CD14-positive monocyte (primary cell): ENCODE measurements at regions not wholly inside any gene's neighbourhood (a gene's known extent, or its start where the extent isn't known, plus 50 kb on each side); places are given as distances from the start of the nearest gene placed in this dataset.

Source experiments
- DNase-seq, 3 donors: peaks; one replicate each; pipeline ENCODE4 v3.0.0-alpha.2; 2011 to 2022
- H2AFZ ChIP-seq: 2 replicates; pipeline ENCODE4 v1.6.0; 2012; ENCODE audit warnings: mild to moderate bottlenecking, low read depth, low read length, inconsistent platforms; ENCODE audit not compliant: insufficient read depth, poor library complexity, severe bottlenecking
- H3K27ac ChIP-seq, 2 donors: 1 replicate in 1 of 2; 2 replicates in 1 of 2; pipeline ENCODE4 v1.5.1; 2012 to 2013; ENCODE audit warnings: low read length in 2 of 2, control low read depth in 1 of 2, inconsistent platforms in 1 of 2, low read depth in 1 of 2, mild to moderate bottlenecking in 1 of 2
- H3K27me3 ChIP-seq, 2 donors: one replicate each; pipeline versions ENCODE4 v1.6.0 to v1.6.1; 2011 to 2013; ENCODE audit warnings: low read length in 2 of 2; ENCODE audit not compliant: control insufficient read depth in 2 of 2, insufficient read depth in 2 of 2
- H3K36me3 ChIP-seq, 2 donors: replicated peaks in 1 of 2; 1 replicate in 1 of 2; 2 replicates in 1 of 2; pipeline versions ENCODE4 v1.5.1 to v1.6.1; 2012 to 2013; ENCODE audit warnings: low read length in 2 of 2, control low read depth in 1 of 2, inconsistent platforms in 1 of 2, mild to moderate bottlenecking in 1 of 2; ENCODE audit not compliant: insufficient read depth in 2 of 2, control insufficient read depth in 1 of 2
- H3K4me1 ChIP-seq, 2 donors: 1 replicate in 1 of 2; 2 replicates in 1 of 2; pipeline versions ENCODE4 v1.5.1 to v1.6.1; 2012 to 2013; ENCODE audit warnings: low read length in 2 of 2, control low read depth in 1 of 2, inconsistent platforms in 1 of 2, mild to moderate bottlenecking in 1 of 2, moderate library complexity in 1 of 2; ENCODE audit not compliant: insufficient read depth in 2 of 2, control insufficient read depth in 1 of 2
- H3K4me2 ChIP-seq: replicated peaks from 2 replicates; pipeline ENCODE3; 2012; ENCODE audit warnings: low read length, moderate library complexity, mild to moderate bottlenecking; ENCODE audit not compliant: poor library complexity, severe bottlenecking; ENCODE audit errors: extremely low read depth
- H3K4me3 ChIP-seq, 3 experiments: fragments of 200-600 bp in 1 of 3; sonication (generic) in 1 of 3; replicated peaks in 1 of 3; 1 replicate in 2 of 3; 2 replicates in 1 of 3; pipeline ENCODE4 v1.5.1; 2011 to 2013; ENCODE audit warnings: low read length in 3 of 3, mild to moderate bottlenecking in 3 of 3, control low read depth in 2 of 3, low read depth in 2 of 3, inconsistent platforms in 1 of 3, moderate library complexity in 1 of 3
- H3K79me2 ChIP-seq: 2 replicates; pipeline ENCODE4 v1.6.0; 2012; ENCODE audit warnings: mild to moderate bottlenecking, control low read depth, inconsistent platforms, low read length, moderate library complexity; ENCODE audit not compliant: insufficient read depth
- H3K9ac ChIP-seq: 2 replicates; pipeline ENCODE4 v1.6.0; 2017; ENCODE audit warnings: low read length, mild to moderate bottlenecking; ENCODE audit not compliant: insufficient read depth, poor library complexity, severe bottlenecking
- H3K9me3 ChIP-seq, 2 donors: replicated peaks in 1 of 2; 1 replicate in 1 of 2; 2 replicates in 1 of 2; pipeline versions ENCODE4 v1.5.1 to v1.6.1; 2012 to 2013; ENCODE audit warnings: low read length in 2 of 2, control low read depth in 1 of 2; ENCODE audit not compliant: control insufficient read depth in 1 of 2, insufficient read depth in 1 of 2
- H4K20me1 ChIP-seq: 2 replicates; pipeline ENCODE4 v1.6.0; 2012; ENCODE audit warnings: mild to moderate bottlenecking, low read length, control low read depth, moderate library complexity; ENCODE audit not compliant: insufficient read depth
- H3K27ac Mint-ChIP-seq, 7 donors: one replicate each; pipeline ENCODE4 v1.8.0; 2020; ENCODE audit warnings: mild to moderate bottlenecking in 7 of 7, mixed read lengths in 7 of 7, moderate library complexity in 6 of 7, inconsistent platforms in 2 of 7
- H3K27me3 Mint-ChIP-seq, 3 donors: one replicate each; pipeline ENCODE4 v1.8.0; 2021 to 2022; ENCODE audit warnings: low read depth in 3 of 3, mild to moderate bottlenecking in 3 of 3, mixed read lengths in 3 of 3, moderate library complexity in 3 of 3, inconsistent platforms in 1 of 3
- H3K36me3 Mint-ChIP-seq, 2 donors: one replicate each; pipeline ENCODE4 v1.8.0; 2020; ENCODE audit warnings: mixed read lengths in 2 of 2, inconsistent platforms in 1 of 2, mild to moderate bottlenecking in 1 of 2
- H3K4me1 Mint-ChIP-seq: one replicate; pipeline ENCODE4 v1.8.0; 2020; ENCODE audit warnings: mild to moderate bottlenecking, mixed read lengths
- H3K4me3 Mint-ChIP-seq, 2 donors: one replicate each; pipeline ENCODE4 v1.8.0; 2020; ENCODE audit warnings: mild to moderate bottlenecking in 2 of 2, mixed read lengths in 2 of 2, moderate library complexity in 1 of 2
- H3K9me3 Mint-ChIP-seq, 7 donors: one replicate each; pipeline ENCODE4 v1.8.0; 2020 to 2022; ENCODE audit warnings: mixed read lengths in 7 of 7, mild to moderate bottlenecking in 6 of 7, moderate library complexity in 6 of 7, inconsistent platforms in 2 of 7
- WGBS: methylation state at CpG from one replicate; pipeline ENCODE4 v1.1.5; 2013; ENCODE audit warnings: missing lambda C conversion rate; ENCODE audit not compliant: insufficient coverage; 5-methylcytosine and 5-hydroxymethylcytosine counted together
- intact Hi-C, 2 donors: fragments of 100-400 bp; cut with micrococcal nuclease; formaldehyde crosslinking; loops; one replicate each; pipeline versions ENCODE4 v1.15.0 to v1.15.1; 2023
- TF ChIP-seq, protein P1 (sequence below): fragments of 200-600 bp; IDR thresholded peaks from one replicate; pipeline ENCODE4 v1.8.0; 2022; ENCODE audit warnings: antibody characterized with exemption, mild to moderate bottlenecking

DNA sequence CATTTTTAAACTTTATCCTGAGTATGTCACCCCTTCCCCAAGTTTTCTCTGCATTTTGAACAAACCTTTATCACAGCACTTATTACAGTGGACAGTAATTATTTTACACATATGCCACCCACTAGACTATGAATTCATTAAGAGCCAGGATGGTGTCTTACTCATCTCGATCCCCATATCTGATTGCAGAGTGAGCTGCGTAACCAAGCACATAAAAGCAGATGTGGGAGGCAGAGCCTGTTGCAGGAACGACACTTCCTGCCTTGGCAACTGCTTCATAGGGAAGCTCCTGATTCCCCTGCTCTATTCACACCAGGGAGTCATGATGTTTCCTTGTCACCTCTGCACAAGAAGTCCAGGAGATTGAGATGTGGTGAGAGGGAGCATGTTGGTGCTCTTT, 91.1 kb downstream of the MINAR1 start:
- H3K4me3 ChIP-seq = no peak overlapping the region
- H3K27me3 Mint-ChIP-seq = peaks cover 0 to 5% (median 1%) of the 10 kb centered on the region in 3 donors
- no peak overlapping the region for H3K27ac ChIP-seq
- no peaks in the 10 kb centered on the region for H3K36me3 Mint-ChIP-seq
- 70% methylated on average over 2 of the region's 3 CpGs for WGBS
- intact Hi-C loops = no loop called here
- H4K20me1 ChIP-seq = no peaks in the 10 kb centered on the region
- H3K4me1 Mint-ChIP-seq = no peaks in the 10 kb centered on the region
- H3K79me2 ChIP-seq = no peaks in the 10 kb centered on the region
- H3K27ac Mint-ChIP-seq = no peak overlapping the region
- H3K4me3 Mint-ChIP-seq = no peak overlapping the region
- H3K9me3 ChIP-seq = no peaks in the 10 kb centered on the region
- H3K4me1 ChIP-seq = no peaks in the 10 kb centered on the region
- H3K27me3 ChIP-seq = no peaks in the 10 kb centered on the region
- TF ChIP-seq, protein P1, sequence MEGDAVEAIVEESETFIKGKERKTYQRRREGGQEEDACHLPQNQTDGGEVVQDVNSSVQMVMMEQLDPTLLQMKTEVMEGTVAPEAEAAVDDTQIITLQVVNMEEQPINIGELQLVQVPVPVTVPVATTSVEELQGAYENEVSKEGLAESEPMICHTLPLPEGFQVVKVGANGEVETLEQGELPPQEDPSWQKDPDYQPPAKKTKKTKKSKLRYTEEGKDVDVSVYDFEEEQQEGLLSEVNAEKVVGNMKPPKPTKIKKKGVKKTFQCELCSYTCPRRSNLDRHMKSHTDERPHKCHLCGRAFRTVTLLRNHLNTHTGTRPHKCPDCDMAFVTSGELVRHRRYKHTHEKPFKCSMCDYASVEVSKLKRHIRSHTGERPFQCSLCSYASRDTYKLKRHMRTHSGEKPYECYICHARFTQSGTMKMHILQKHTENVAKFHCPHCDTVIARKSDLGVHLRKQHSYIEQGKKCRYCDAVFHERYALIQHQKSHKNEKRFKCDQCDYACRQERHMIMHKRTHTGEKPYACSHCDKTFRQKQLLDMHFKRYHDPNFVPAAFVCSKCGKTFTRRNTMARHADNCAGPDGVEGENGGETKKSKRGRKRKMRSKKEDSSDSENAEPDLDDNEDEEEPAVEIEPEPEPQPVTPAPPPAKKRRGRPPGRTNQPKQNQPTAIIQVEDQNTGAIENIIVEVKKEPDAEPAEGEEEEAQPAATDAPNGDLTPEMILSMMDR = no peak
- DNase-seq = no peak
- no peaks in the 10 kb centered on the region for H3K36me3 ChIP-seq
- no peak overlapping the region for H2AFZ ChIP-seq
- no peak overlapping the region for H3K4me2 ChIP-seq
- H3K9me3 Mint-ChIP-seq = peaks cover 0 to 4% (median 0%) of the 10 kb centered on the region in 7 donors
- H3K9ac ChIP-seq = no peak overlapping the region

DNA sequence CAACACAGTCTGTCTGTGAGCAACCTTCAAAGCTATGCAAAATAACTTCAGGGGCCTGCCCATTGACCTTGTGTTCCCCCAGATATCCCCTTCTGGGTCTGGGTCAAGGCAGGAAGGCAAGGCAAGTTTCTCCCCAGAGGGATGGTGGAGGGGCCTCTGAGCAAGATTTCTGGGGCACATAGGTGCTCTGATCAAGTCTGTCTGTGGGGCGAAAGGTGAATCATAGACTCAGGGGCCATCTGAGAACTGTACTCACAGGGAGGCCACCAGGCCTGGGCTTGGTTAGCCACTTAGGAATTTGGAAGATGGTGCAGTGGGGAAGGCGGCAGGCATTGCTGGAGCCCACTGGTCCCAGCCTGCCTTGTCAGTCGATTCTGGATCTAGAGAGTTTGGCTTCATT, 92.4 kb downstream of the MINAR1 start:
- H3K9me3 ChIP-seq = no peaks in the 10 kb centered on the region
- TF ChIP-seq, protein P1 = no peak
- WGBS = 100% methylated on average over 1 of the region's 3 CpGs
- no peaks in the 10 kb centered on the region for H3K36me3 Mint-ChIP-seq
- no peak overlapping the region for H3K4me2 ChIP-seq
- H3K79me2 ChIP-seq = no peaks in the 10 kb centered on the region
- no peaks in the 10 kb centered on the region for H4K20me1 ChIP-seq
- H3K9me3 Mint-ChIP-seq = peaks cover 0 to 4% (median 1%) of the 10 kb centered on the region in 7 donors
- H3K4me3 Mint-ChIP-seq = no peak overlapping the region
- H3K4me1 ChIP-seq = no peaks in the 10 kb centered on the region
- no peak overlapping the region for H3K9ac ChIP-seq
- no peak for DNase-seq
- H2AFZ ChIP-seq = no peak overlapping the region
- H3K36me3 ChIP-seq = no peaks in the 10 kb centered on the region
- peaks cover 0 to 7% (median 1%) of the 10 kb centered on the region in 3 donors for H3K27me3 Mint-ChIP-seq
- no peaks in the 10 kb centered on the region for H3K27me3 ChIP-seq
- H3K4me1 Mint-ChIP-seq = no peaks in the 10 kb centered on the region
- no peak overlapping the region for H3K27ac Mint-ChIP-seq
- H3K27ac ChIP-seq = no peak overlapping the region
- H3K4me3 ChIP-seq = no peak overlapping the region
- intact Hi-C loops = no loop called here
